Fibroblast of the aortic adventitia (primary cell): ENCODE measurements at regions not wholly inside any gene's neighbourhood (a gene's known extent, or its start where the extent isn't known, plus 50 kb on each side); places are given as distances from the start of the nearest gene placed in this dataset.

Experiments used
- DNase-seq: peaks from one replicate; pipeline ENCODE4 v3.0.0-alpha.2; 2010; ENCODE audit warnings: low read depth
- H3K4me3 ChIP-seq: 2 replicates; pipeline ENCODE4 v1.5.1; 2011; ENCODE audit warnings: low read depth, mild to moderate bottlenecking, control low read depth, low read length, moderate library complexity
- TF ChIP-seq, protein P1 (sequence below): IDR thresholded peaks from 2 replicates; pipeline ENCODE4 v1.5.1; 2011; ENCODE audit warnings: mild to moderate bottlenecking, low read length, control low read depth, inconsistent platforms; ENCODE audit not compliant: insufficient read depth

DNA sequence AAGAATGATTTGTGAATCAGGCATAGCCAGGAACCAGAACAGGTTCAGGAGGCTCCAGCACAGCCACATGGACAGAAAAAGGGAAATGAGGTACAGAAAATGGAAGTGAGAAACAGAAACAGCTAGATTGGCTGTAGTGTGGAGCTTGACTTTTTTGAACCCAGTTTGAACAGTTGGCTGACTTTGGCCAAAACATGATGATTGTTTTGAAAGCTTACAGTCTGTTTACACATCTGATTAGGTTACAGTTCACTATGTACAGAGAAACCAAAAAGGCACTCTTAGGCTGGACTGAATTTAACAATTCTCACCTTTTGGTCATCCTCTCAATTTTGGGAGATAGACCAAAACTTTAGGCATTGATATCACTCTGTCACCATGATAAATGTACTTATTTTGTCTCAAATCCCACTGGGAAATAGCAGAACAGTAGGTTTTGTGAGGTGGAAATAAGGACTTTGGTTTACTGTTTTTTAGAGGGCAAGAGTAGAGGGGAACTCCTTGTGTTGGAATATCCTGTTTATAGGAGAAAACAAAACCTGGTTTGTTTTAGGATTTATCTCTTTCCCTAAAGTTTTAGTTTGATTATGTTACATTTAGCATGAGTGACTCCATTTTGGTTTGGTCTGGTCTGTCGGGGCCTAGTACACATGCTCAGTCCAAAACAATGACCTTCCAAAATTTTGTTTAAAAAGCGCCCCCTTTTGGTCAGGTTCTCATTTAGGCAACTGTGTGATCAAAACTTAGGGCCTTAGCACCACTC is 123.1 kb downstream of the OLIG3 start:
- no peak overlapping the region for H3K4me3 ChIP-seq
- DNase-seq = no peak
- TF ChIP-seq, protein P1, sequence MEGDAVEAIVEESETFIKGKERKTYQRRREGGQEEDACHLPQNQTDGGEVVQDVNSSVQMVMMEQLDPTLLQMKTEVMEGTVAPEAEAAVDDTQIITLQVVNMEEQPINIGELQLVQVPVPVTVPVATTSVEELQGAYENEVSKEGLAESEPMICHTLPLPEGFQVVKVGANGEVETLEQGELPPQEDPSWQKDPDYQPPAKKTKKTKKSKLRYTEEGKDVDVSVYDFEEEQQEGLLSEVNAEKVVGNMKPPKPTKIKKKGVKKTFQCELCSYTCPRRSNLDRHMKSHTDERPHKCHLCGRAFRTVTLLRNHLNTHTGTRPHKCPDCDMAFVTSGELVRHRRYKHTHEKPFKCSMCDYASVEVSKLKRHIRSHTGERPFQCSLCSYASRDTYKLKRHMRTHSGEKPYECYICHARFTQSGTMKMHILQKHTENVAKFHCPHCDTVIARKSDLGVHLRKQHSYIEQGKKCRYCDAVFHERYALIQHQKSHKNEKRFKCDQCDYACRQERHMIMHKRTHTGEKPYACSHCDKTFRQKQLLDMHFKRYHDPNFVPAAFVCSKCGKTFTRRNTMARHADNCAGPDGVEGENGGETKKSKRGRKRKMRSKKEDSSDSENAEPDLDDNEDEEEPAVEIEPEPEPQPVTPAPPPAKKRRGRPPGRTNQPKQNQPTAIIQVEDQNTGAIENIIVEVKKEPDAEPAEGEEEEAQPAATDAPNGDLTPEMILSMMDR = no peak

DNA sequence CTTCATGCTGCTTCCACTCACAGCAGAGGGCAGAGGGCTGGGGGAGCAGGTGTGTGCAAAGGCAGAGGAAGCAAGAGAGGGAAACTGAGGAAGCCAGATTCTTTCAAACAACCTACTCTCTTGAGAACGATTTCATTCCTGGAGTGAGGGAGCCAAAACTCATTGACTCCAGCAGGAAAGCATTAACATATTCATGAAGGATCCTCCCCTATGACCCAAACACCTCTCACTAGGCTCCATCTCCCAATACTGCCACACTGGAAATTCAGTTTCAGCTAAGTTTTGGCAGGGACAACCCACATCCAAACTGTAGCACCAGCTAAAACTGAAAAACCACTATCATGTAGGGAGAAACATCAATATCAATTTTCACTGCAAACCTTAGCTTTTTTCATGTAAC is 125.1 kb downstream of the OLIG3 start:
- TF ChIP-seq, protein P1 = no peak
- H3K4me3 ChIP-seq = no peak overlapping the region
- no peak for DNase-seq

DNA sequence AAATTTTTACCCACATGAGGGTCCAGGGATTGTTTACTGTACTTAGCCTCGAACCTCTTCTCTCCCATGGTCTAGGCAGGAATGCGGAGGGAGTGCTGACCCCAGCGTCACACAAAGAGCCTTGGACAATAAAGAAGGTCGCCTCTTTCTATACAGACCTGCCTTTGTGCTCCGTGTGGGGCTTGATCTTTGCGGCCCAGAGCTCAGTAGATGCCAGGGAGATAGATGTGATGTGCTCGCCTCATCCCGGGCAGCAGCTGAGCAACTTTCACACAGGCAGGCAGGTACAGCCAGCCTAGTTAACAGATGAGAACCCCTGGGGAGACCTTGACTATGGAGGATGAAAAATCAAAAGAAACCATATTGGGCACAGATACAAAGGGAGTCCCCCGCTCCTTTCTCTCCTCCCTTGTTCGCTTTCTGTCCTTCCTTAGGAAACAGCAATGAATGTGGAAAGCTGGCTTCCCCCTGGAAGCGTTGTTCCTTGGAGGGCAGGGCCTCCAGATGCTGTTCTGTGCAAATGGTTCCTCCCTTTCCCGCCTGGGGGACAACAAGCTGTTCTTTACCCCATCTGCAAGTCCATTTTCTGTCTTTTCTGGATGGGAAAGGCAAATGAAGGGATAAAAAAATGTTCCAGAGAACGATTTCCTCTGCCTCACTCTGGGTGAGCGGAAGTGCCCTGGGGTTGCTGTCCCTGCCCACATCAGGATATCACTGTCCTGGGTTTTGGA is 128.3 kb downstream of the OLIG3 start:
- TF ChIP-seq, protein P1 = no peak
- no peak for DNase-seq
- no peak overlapping the region for H3K4me3 ChIP-seq

DNA sequence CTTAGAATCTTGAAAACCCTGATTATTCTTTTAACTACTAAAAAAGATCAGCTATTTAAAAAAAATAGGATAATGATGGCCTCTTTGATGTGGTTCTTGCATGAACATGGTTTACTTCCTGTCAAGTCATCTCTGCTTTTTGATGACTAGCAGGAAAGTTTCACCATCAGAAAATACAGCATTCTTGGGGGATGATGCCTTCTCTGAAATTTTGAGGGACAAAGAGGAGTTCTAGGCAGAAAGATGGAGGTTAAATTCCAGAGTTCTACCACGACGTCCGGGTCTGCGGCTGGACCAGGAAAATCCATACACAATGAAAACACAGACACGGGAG is 130.4 kb downstream of the OLIG3 start:
- TF ChIP-seq, protein P1 = no peak
- no peak for DNase-seq
- H3K4me3 ChIP-seq = no peak overlapping the region

DNA sequence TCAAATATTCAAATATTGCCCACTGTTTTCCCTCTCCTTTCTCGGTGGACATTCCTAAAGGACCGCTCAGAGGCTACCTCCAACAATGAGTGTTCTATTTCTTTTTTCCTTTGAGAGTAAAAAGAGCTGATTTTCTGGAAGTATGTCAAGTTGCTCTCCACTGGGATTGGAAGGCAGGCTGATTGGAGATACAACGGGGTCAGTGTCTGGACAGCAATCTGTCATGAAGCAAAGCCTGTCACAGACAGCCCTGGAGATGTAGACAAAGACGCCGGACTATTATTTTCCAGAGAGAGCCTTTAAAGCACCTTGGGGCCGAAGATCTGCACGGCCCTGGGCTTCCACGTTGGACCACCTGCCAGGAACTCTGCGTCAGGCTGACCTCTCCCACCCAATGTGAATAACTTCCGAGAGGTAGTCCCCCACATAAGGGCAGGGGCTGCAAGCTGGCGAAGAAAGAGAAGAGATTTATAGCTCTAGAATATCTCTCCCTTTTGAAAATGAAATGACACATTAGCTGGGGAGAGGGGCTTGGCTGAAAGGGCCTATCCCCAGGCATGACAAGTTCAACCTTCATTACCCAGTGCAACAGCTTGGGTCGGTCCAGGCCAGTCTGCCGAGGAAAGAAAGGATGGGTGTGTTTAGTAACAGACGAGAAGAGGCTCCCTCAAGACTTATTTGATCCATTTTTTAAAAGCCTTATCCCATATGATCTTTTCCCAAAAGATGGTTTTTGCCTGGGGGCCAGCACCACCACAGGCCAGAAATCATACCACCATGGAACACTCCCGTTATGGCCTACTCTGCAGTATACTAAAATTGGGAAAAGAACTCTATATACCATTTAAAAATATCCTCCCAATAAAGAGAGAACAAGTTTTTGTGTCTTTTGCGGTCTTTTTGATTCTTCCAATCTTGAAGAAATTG is 131.1 kb downstream of the OLIG3 start:
- DNase-seq = no peak
- H3K4me3 ChIP-seq = no peak overlapping the region
- TF ChIP-seq, protein P1 = no peak

DNA sequence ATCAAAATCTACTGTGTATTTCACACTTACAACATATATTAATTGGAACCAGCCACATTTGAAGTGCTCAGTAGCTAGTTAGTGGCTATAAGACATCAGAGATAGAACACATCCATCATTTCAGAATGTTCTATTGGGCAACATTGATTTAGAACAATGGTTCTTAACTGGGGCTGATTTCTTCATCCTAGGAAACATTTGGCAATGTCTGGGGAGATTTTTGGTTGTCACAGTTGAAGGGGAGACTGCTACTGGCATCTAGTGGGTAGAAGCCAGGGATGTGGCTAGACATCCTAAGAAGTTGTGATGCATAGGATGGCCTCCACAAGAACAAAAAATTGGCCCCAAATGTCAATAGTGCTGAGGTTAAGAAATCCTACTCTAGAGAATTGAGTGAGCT is 132.5 kb downstream of the OLIG3 start:
- no peak overlapping the region for H3K4me3 ChIP-seq
- TF ChIP-seq, protein P1 = no peak
- DNase-seq = peak; percentile 6
